ENCODE measurements at regions not wholly inside any gene's neighbourhood (a gene's known extent, or its start where the extent isn't known, plus 50 kb on each side); places are given as distances from the start of the nearest gene placed in this dataset.

DNA sequence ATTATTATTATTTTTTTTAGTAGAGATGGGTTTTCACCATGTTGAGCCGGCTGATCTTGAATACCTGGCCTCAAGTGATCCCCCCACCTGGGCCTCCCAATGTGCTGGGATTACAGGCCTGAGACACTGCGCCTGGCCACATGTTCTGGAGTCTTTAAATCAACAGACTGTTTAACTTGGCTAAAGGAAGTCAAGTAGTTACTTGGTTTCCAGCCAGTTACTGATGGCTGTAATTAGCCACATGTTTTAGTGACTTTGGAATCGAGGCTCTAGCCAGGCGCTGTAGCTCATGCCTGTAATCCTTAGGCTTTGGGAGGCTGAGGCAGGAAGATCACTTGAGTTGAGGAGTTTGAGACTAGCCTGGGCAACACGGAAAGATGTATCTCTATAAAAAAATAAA, 699.2 kb upstream of the RBFOX1 start:
- TF ChIP-seq POLR2A (IDR thresholded peaks at IDR 0.05), result no peak
- no peak for TF ChIP-seq CTCF (IDR thresholded peaks at IDR 0.05 in 8 of 11, conservative IDR thresholded peaks at IDR 0.05 in 3 of 11)
